OCI-LY3 (cell line): ENCODE measurements at regions not wholly inside any gene's neighbourhood (a gene's known extent, or its start where the extent isn't known, plus 50 kb on each side); places are given as distances from the start of the nearest gene placed in this dataset.

Experiments
- EZH2phosphoT487 ChIP-seq: fragments of 200-600 bp; shearing (Covaris generic); IDR thresholded peaks from 2 replicates; pipeline ENCODE4 v1.6.1; 2018; ENCODE audit warnings: antibody characterized with exemption, mixed run types, low read depth
- TF ChIP-seq, protein P1 (sequence below): fragments of 200-600, 300-600 bp; sonication (generic); IDR thresholded peaks from 2 replicates; pipeline ENCODE4 v1.5.1; 2014; ENCODE audit warnings: antibody characterized with exemption, low read length, low read depth

DNA sequence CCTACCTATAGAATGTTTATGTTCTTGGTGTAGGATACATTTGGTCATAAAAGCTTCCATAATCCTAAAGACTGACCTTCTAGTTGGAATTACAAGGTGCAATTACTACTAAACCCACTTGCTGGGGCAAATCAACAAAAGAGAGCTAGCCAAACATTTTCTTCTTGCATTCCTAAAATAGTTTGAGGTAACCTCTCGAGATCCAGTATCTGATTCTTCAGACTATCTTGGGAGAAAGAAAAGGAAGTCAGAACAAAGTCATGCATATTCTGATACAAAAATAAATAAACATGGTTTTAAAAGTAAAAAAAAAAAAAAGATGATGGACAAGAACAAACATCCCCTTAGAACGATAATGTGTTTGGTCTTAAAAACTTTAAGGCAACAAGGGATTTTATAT is 294.2 kb upstream of the RSPO3 start:
- TF ChIP-seq, protein P1, sequence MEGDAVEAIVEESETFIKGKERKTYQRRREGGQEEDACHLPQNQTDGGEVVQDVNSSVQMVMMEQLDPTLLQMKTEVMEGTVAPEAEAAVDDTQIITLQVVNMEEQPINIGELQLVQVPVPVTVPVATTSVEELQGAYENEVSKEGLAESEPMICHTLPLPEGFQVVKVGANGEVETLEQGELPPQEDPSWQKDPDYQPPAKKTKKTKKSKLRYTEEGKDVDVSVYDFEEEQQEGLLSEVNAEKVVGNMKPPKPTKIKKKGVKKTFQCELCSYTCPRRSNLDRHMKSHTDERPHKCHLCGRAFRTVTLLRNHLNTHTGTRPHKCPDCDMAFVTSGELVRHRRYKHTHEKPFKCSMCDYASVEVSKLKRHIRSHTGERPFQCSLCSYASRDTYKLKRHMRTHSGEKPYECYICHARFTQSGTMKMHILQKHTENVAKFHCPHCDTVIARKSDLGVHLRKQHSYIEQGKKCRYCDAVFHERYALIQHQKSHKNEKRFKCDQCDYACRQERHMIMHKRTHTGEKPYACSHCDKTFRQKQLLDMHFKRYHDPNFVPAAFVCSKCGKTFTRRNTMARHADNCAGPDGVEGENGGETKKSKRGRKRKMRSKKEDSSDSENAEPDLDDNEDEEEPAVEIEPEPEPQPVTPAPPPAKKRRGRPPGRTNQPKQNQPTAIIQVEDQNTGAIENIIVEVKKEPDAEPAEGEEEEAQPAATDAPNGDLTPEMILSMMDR, result no peak
- no peak for TF ChIP-seq EZH2phosphoT487
